WERI-Rb-1 (cell line): ENCODE measurements at regions not wholly inside any gene's neighbourhood (a gene's known extent, or its start where the extent isn't known, plus 50 kb on each side); places are given as distances from the start of the nearest gene placed in this dataset.

Experiments
- DNase-seq: peaks from one replicate; pipeline ENCODE4 v3.0.0-alpha.2; 2020
- H3K27ac ChIP-seq: fragments of 250-450 bp; sonication (Bioruptor Pico); 2 replicates; pipeline ENCODE4 v1.5.1; 2020; ENCODE audit warnings: mild to moderate bottlenecking, moderate library complexity
- H3K27me3 ChIP-seq: fragments of 250-450 bp; sonication (Bioruptor Pico); 2 replicates; pipeline ENCODE4 v1.5.1; 2021; ENCODE audit warnings: mild to moderate bottlenecking, low read depth, moderate library complexity; ENCODE audit not compliant: insufficient read depth, severe bottlenecking
- H3K36me3 ChIP-seq: fragments of 250-450 bp; sonication (Bioruptor Pico); 2 replicates; pipeline ENCODE4 v1.5.1; 2020; ENCODE audit warnings: mild to moderate bottlenecking, moderate library complexity
- H3K4me3 ChIP-seq: 2 replicates; pipeline ENCODE4 v1.5.1; 2011; ENCODE audit warnings: low read depth, mild to moderate bottlenecking, control low read depth, low read length
- H3K9me3 ChIP-seq: fragments of 250-450 bp; sonication (Bioruptor Pico); 2 replicates; pipeline ENCODE4 v1.5.1; 2021; ENCODE audit warnings: mild to moderate bottlenecking, moderate library complexity; ENCODE audit not compliant: severe bottlenecking
- CTCF ChIP-seq: IDR thresholded peaks from 2 replicates; pipeline ENCODE4 v1.5.1; 2011; ENCODE audit warnings: low read depth, mild to moderate bottlenecking, control low read depth, inconsistent platforms, low read length

GRCh38 chr3:177730814-177731213, 533.5 kb upstream of the TBL1XR1 start:
- Histone ChIP-seq H3K9me3 (no peaks in the 10 kb centered on the region), H3K4me3 (no peak overlapping the region), H3K27ac (no peak overlapping the region), H3K36me3 (no peaks in the 10 kb centered on the region), H3K27me3 (no peaks in the 10 kb centered on the region)
- no peak for TF ChIP-seq CTCF
- no peak for DNase-seq

- Histone ChIP-seq H3K4me3 (no peak overlapping the region), H3K36me3 (no peaks in the 10 kb centered on the region), H3K27me3 (no peaks in the 10 kb centered on the region), H3K9me3 (no peaks in the 10 kb centered on the region), H3K27ac (no peak overlapping the region)
- no peak for TF ChIP-seq CTCF
- no peak for DNase-seq
Measured at GRCh38 chr3:177731644-177732268, 534.5 kb upstream of the TBL1XR1 start.

GRCh38 chr3:177733233-177733632, 536.0 kb upstream of the TBL1XR1 start:
- no peak for DNase-seq
- H3K9me3 ChIP-seq = no peaks in the 10 kb centered on the region
- no peak overlapping the region for H3K4me3 ChIP-seq
- H3K27me3 ChIP-seq = no peaks in the 10 kb centered on the region
- no peak overlapping the region for H3K27ac ChIP-seq
- no peaks in the 10 kb centered on the region for H3K36me3 ChIP-seq
- TF ChIP-seq CTCF = no peak

GRCh38 chr3:177733936-177734335, 536.7 kb upstream of the TBL1XR1 start:
- Histone ChIP-seq H3K27ac (no peak overlapping the region), H3K9me3 (no peaks in the 10 kb centered on the region), H3K27me3 (no peaks in the 10 kb centered on the region), H3K4me3 (no peak overlapping the region), H3K36me3 (no peaks in the 10 kb centered on the region)
- DNase-seq = no peak
- TF ChIP-seq CTCF = no peak

GRCh38 chr3:177735431-177735830, 538.1 kb upstream of the TBL1XR1 start:
- no peak overlapping the region for H3K27ac ChIP-seq
- H3K9me3 ChIP-seq = no peaks in the 10 kb centered on the region
- no peak for TF ChIP-seq CTCF
- no peaks in the 10 kb centered on the region for H3K27me3 ChIP-seq
- H3K36me3 ChIP-seq = no peaks in the 10 kb centered on the region
- DNase-seq = no peak
- no peak overlapping the region for H3K4me3 ChIP-seq

GRCh38 chr3:177739461-177739860, 542.2 kb upstream of the TBL1XR1 start:
- Histone ChIP-seq H3K4me3 (no peak overlapping the region), H3K27ac (no peak overlapping the region), H3K36me3 (no peaks in the 10 kb centered on the region), H3K9me3 (no peaks in the 10 kb centered on the region), H3K27me3 (no peaks in the 10 kb centered on the region)
- no peak for DNase-seq
- no peak for TF ChIP-seq CTCF
